MM.1S (cell line): ENCODE measurements at regions not wholly inside any gene's neighbourhood (a gene's known extent, or its start where the extent isn't known, plus 50 kb on each side); places are given as distances from the start of the nearest gene placed in this dataset.

Experiments used
- DNase-seq: peaks from one replicate; pipeline ENCODE4 v3.0.0-alpha.2; 2015
- H2AFZ ChIP-seq: fragments of 300-600 bp; sonication (generic); 2 replicates; pipeline ENCODE4 v1.6.0; 2016; ENCODE audit warnings: antibody characterized with exemption, low read length
- H3F3A ChIP-seq: fragments of 300-600 bp; sonication (generic); 2 replicates; pipeline ENCODE4 v1.6.1; 2016; ENCODE audit warnings: mild to moderate bottlenecking, antibody characterized with exemption, low read length, moderate library complexity, mixed read lengths; ENCODE audit not compliant: insufficient read depth
- H3K27ac ChIP-seq: fragments of 300-600 bp; sonication (generic); 2 replicates; pipeline ENCODE4 v1.5.1; 2016; ENCODE audit warnings: mild to moderate bottlenecking, low read length
- H3K27me3 ChIP-seq: fragments of 300-600 bp; sonication (generic); replicated peaks from 2 replicates; pipeline ENCODE4 v1.6.0; 2016; ENCODE audit warnings: low read length; ENCODE audit not compliant: insufficient read depth
- H3K36me3 ChIP-seq: fragments of 300-600 bp; sonication (generic); replicated peaks from 2 replicates; pipeline ENCODE4 v1.6.1; 2016; ENCODE audit warnings: mild to moderate bottlenecking, low read length, mixed read lengths; ENCODE audit not compliant: insufficient read depth
- H3K4me1 ChIP-seq: fragments of 300-600 bp; sonication (generic); 2 replicates; pipeline ENCODE4 v1.6.1; 2016; ENCODE audit warnings: low read length, mixed read lengths
- H3K4me2 ChIP-seq: fragments of 300-600 bp; sonication (generic); 2 replicates; pipeline ENCODE4 v1.6.0; 2016; ENCODE audit warnings: low read depth, low read length
- H3K4me3 ChIP-seq: fragments of 300-600 bp; sonication (generic); 2 replicates; pipeline ENCODE4 v1.5.1; 2016; ENCODE audit warnings: low read length, mixed read lengths
- H3K79me2 ChIP-seq: fragments of 300-600 bp; sonication (generic); 2 replicates; pipeline ENCODE4 v1.6.1; 2016; ENCODE audit warnings: mixed run types, low read length, mixed read lengths
- H3K9ac ChIP-seq: fragments of 300-600 bp; sonication (generic); 2 replicates; pipeline ENCODE4 v1.6.1; 2016; ENCODE audit warnings: low read length, mixed read lengths
- H3K9me2 ChIP-seq: fragments of 300-600 bp; sonication (generic); replicated peaks from 2 replicates; pipeline ENCODE4 v1.6.1; 2016; ENCODE audit warnings: mild to moderate bottlenecking, low read length, mixed read lengths; ENCODE audit not compliant: insufficient read depth
- H3K9me3 ChIP-seq: fragments of 300-600 bp; sonication (generic); replicated peaks from 2 replicates; pipeline ENCODE4 v1.6.1; 2016; ENCODE audit warnings: mild to moderate bottlenecking, low read length, mixed read lengths; ENCODE audit not compliant: insufficient read depth
- H4K20me1 ChIP-seq: fragments of 300-600 bp; sonication (generic); 2 replicates; pipeline ENCODE4 v1.6.1; 2016; ENCODE audit warnings: mild to moderate bottlenecking, low read length, moderate library complexity, mixed read lengths; ENCODE audit not compliant: insufficient read depth
- EZH2 ChIP-seq: fragments of 300-600 bp; sonication (generic); optimal IDR thresholded peaks from 2 replicates; pipeline ENCODE3; 2017; ENCODE audit warnings: low read depth, mild to moderate bottlenecking, antibody characterized with exemption, low read length, mixed read lengths
- EZH2phosphoT487 ChIP-seq: fragments of 300-600 bp; sonication (generic); IDR thresholded peaks from 2 replicates; pipeline ENCODE4 v1.6.1; 2018; ENCODE audit warnings: antibody characterized with exemption, low read length
- TF ChIP-seq, protein P1 (sequence below): fragments of 300-600 bp; sonication (generic); IDR thresholded peaks from 2 replicates; pipeline ENCODE4 v1.5.1; 2016; ENCODE audit warnings: antibody characterized with exemption, low read length, mixed read lengths

DNA sequence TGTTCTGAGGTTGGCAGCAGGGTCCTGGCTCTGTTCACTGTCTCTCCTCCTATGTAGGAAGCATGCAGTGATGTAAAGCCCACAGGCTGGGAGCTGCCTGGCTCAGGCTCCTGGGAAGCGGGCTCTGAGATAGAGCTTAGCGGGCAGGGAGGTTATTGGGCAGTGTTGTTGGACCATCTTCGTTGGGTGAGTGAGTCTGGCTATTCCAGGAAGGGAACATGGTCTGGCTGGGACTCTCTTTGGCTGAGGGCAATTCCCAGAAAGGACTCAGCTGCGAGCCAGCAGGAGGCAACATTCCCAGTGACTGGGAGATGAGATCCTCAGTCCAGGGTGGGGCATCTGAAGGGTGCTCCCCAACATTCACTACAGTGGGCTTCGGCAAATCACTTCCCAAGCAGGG lies 96.2 kb downstream of the CCDC185 start:
- Histone ChIP-seq H3K36me3 (no peaks in the 10 kb centered on the region), H3F3A (no peaks in the 10 kb centered on the region), H4K20me1 (no peaks in the 10 kb centered on the region), H3K9me3 (no peaks in the 10 kb centered on the region), H2AFZ (no peak overlapping the region), H3K4me2 (no peak overlapping the region), H3K4me3 (no peak overlapping the region), H3K27me3 (no peaks in the 10 kb centered on the region), H3K27ac (no peak overlapping the region), H3K4me1 (no peaks in the 10 kb centered on the region), H3K9me2 (no peaks in the 10 kb centered on the region), H3K9ac (no peak overlapping the region), H3K79me2 (no peaks in the 10 kb centered on the region)
- DNase-seq: no peak
- TF ChIP-seq EZH2phosphoT487 (no peak), EZH2 (no peak)
- TF ChIP-seq, protein P1, sequence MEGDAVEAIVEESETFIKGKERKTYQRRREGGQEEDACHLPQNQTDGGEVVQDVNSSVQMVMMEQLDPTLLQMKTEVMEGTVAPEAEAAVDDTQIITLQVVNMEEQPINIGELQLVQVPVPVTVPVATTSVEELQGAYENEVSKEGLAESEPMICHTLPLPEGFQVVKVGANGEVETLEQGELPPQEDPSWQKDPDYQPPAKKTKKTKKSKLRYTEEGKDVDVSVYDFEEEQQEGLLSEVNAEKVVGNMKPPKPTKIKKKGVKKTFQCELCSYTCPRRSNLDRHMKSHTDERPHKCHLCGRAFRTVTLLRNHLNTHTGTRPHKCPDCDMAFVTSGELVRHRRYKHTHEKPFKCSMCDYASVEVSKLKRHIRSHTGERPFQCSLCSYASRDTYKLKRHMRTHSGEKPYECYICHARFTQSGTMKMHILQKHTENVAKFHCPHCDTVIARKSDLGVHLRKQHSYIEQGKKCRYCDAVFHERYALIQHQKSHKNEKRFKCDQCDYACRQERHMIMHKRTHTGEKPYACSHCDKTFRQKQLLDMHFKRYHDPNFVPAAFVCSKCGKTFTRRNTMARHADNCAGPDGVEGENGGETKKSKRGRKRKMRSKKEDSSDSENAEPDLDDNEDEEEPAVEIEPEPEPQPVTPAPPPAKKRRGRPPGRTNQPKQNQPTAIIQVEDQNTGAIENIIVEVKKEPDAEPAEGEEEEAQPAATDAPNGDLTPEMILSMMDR: no peak

GRCh38 chr1:223490256-223490655 lies 97.0 kb downstream of the CCDC185 start:
- no peak overlapping the region for H3K27ac ChIP-seq
- H3K9me2 ChIP-seq: no peaks in the 10 kb centered on the region
- H3K36me3 ChIP-seq: no peaks in the 10 kb centered on the region
- H3K9me3 ChIP-seq: no peaks in the 10 kb centered on the region
- TF ChIP-seq, protein P1: no peak
- no peak for TF ChIP-seq EZH2phosphoT487
- no peak for TF ChIP-seq EZH2
- no peak overlapping the region for H2AFZ ChIP-seq
- no peaks in the 10 kb centered on the region for H4K20me1 ChIP-seq
- H3K9ac ChIP-seq: no peak overlapping the region
- no peak overlapping the region for H3K4me3 ChIP-seq
- no peak for DNase-seq
- H3K4me1 ChIP-seq: no peaks in the 10 kb centered on the region
- H3K79me2 ChIP-seq: no peaks in the 10 kb centered on the region
- H3F3A ChIP-seq: no peaks in the 10 kb centered on the region
- H3K4me2 ChIP-seq: no peak overlapping the region
- no peaks in the 10 kb centered on the region for H3K27me3 ChIP-seq
